RPMI7951 (cell line): ENCODE measurements at regions not wholly inside any gene's neighbourhood (a gene's known extent, or its start where the extent isn't known, plus 50 kb on each side); places are given as distances from the start of the nearest gene placed in this dataset.

Experiments used
- DNase-seq: peaks from one replicate; pipeline ENCODE4 v3.0.0-alpha.2; 2012; ENCODE audit warnings: low read depth

DNA sequence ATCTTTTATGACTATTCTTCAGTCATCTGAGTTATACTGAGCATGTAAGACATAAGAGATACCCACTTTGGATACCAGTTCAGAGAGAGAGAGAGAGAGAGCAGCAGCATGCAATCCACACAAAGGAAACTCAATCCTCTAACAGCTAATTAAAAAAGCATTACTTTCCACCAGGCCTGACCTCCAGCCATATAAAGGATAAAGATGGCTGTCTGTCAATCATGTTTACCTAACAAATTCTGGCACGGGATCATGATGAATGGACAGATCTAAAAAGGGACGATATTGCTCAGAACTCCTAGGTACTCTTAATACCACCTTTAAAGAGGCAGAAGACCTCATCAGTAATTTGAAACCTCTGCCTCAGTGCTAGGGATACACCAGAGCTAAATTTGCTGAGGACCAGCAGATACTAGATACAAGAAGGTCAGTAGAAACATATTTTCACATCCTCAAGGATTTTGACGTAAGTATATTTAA is 159.2 kb downstream of the RPS12 start:
- DNase-seq = no peak

DNA sequence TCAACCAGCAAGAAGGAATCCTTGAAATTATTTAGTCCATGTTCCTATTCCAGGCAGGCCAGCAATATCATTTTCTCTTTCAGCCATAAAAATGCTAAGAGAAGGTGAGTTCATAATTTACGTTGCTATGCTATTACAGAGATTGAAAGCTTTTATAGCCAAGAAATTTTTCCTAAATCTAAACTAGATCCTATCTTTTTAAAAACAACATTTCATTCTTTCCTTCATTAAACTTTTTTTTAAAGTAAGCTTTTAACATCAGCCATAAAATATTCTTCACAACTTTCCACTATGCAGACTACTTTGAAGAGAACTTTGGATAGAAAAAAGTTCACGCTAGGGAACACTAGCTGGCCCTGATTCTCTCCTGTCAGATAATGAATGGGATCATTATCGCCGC is 159.8 kb downstream of the RPS12 start:
- no peak for DNase-seq

DNA sequence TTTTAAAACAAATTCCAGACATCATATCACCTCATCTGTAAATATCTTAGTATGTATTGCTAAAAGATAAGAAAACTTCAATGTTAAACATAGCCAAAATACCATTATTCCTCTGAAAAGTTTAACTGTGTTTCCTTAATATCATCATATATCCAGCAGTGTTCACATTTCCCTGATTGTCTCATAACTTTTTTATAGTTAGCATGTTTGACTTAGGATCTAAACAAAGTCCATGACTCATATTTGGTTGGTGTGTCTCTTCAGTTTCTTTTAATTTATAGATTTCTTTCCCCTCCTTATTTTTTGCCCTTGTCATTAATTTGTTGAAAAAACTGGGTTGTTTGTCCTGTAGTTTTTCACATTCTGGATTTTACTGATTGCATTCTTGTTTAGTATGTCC is 163.0 kb downstream of the RPS12 start:
- DNase-seq = no peak

DNA sequence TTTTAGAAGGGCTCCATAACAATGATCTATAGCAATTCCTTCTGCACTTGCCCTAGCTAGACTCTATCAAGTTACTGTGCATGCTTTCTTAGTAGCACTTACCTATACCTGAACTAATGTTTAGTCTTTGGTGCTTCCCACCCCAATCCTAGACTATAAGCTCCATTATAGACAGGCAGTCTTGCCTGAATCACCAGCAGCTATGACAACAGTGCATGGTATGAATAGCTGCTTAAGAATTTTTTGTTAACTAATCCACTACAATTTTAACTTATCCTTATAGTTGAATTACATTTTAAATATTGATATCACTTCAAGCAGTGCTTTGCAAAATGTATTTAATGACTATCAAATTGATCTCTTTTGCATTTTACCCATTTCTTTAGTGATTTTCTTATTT is 164.3 kb downstream of the RPS12 start:
- no peak for DNase-seq

DNA sequence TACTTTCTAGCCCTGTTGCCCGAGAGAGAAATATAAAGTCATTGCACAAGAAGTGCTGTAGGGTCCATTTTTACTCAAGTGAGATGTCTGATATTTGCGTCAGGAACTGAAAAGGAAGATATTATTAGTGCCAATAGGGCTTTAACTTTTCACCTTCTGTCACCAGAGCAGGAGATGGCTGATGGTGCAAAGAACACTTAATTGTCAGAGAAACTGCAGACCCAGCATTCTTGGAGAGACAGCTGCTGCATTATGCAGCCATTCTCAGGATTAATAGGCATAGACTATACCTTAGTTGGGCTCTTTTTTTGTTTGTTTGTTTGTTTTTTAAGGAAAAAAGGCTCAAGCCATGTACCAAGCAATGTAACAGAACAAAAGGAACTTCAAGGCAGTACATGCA is 179.4 kb downstream of the RPS12 start:
- no peak for DNase-seq

DNA sequence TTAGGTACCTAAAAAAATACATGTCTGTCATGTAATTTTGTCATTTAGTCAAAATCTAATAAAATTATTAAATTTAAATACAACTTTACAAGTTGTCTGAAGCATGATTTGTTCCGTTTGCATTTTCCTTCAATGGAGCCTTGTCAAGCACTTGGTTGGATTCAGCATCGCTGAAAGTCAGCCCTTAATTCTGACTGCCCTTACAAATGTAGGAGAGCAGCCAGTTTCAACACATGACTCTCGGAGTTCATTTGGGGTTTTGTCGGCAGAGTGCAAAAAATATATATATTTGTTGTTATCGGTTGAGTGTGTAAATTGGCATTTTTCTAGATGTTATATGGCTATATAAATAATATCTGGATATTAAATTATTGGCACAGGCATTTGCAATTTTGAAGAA is 180.6 kb downstream of the RPS12 start:
- no peak for DNase-seq

DNA sequence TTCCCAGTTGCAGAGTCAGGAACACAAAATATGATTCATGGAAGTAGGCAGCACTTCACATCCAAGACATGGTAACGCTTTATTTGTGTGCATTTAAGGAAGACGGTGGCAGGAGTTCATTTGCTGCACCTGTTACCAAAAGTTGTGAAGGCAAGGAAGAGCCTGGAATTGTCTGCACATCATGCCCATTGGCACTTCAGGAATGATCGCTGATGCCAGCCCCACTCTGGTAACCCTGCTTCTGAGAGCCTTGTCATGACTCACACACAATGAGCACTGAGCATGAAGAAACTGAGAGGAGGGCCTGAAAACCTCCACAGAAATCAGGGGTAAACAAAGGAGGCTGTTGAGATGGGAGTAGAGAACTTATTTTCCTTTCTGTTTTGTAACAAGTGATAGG is 181.1 kb downstream of the RPS12 start:
- DNase-seq = no peak

DNA sequence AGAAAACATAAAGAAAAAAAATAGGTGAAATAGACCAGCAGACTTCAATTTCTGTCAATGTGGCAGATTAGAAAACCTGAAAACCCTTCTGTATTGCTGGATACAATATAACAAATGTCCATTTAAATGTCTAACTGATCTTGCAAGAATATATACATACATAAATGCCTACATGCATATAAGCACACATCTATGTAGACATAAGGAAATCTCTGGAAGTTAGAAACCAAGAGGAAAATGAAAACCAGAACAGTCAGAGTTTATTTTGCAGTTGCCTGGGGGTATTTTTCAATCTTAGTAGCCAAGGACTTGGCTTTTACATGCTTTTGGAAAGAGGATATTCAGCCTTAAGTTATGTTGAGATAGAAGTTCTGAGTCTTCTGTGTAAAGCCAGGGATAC is 184.0 kb downstream of the RPS12 start:
- DNase-seq = no peak

DNA sequence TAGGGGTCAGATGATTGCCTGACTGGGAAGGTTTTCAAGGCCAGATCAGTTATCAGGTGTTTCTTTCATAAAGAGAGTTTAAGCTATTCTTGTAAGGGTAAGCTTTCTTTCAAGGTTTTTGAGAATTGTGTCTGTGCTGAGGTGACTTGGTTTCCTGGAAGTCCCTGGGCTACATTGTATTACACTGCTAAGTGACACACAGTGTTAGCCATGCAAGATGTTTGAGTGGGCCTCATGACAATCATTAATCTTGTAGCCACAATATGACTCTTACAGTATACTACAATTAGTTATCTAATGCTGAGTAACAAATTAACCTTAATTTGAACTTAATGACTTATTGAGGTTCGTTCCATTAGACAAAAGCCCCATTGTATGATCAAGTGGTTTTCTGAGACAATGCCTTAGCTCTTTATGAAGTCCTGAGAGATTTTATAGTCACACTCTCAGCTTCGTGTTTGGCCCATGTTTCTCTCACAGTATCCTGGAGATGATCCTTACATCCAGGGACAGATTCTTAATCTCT is 186.7 kb downstream of the RPS12 start:
- DNase-seq = no peak

DNA sequence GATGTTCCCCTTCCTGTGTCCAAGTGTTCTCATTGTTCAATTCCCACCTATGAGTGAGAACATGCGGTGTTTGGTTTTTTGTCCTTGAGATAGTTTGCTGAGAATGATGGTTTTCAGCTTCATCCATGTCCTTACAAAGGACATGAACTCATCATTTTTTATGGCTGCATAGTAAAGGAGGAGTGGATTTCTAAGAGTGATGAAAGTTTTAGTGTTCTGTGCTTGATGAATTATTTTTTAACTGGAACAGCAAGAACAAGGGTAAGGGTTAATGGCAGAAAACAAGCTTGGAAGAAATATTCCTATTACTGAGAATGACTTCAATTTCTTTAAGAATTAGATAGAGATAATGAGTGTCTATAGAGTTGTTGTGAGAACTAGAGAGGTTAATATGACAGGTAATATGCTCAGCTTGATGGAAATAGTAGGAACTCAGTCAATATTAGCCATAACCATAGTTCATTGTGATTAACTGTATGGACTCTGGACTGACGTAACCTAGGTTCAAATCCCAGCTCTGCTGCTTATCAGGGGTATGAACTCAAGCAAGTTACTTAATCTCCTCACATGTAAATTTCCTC is 190.0 kb downstream of the RPS12 start:
- no peak for DNase-seq

DNA sequence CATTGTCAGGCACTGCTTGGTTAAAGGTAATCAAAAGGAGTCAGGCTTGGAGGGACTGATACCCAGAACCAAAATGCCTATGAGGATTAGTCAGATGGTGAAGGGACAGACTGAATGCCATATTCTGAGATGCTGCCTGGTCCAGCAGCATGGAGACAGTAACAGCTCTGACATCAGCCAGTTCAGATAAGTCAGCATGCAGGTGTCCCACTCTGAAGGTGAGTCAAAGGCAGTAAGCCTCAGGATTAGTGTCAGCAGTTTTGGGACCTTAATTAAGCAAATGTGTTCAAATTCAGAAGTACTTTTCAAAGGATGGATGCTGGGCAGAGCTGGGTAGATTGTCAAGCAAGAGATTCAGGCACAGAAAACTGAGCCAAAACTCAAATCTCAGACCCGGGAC is 198.4 kb downstream of the RPS12 start:
- no peak for DNase-seq

DNA sequence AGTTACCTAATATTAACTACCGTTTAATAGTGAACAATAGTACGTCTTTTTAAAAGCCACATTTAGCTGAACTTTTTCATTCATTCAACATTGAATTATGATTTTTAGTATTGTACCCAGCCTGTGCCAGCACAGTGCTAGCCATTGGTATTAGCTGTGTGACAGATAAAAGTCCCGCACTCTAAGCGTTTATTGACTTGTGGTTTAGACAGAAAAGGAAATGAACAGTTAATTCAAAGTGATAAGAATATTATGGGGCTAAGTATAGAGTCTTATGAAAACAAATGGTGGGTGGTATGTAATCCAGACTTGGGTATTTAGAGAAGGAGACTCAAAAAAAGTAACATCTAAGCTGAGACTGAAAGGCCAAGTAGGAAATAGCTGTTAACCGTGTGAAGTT is 202.3 kb downstream of the RPS12 start:
- no peak for DNase-seq

DNA sequence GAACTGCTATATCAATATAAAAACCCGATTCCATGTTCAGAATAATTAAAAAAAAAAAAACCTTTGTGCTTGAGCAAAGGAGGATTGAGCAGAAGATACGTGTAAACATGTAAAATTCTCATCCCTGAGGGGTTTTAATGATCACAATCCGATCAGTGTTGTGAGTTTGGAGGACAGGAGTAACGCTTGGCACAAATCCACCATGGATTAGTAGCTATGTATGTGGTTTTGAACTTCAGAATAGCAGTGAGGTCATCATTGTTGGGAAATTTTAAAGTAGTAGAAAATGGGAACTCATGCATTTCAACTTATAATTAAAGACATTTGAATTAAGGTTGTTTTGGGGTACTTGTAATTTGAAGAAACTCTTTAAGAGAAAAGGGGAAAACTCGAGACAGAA is 203.2 kb downstream of the RPS12 start:
- no peak for DNase-seq

DNA sequence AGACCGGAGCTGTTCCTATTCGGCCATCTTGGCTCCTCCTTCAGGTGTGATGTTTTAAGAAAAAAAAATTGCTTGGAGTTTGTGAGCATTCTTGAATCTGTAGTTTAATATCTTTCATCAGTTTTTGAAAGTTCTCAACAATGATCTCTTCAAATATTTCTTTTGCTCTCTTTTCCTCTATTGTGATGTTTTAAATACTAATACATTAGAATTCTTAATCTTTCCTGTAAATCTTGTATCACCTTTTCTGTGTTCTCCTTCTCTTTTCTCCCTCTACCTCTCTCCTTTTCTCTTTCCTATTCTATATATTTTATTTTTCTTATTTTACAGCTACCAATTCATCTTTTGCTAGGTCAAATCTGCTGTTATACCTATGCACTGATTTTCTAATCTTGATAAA is 212.3 kb downstream of the RPS12 start:
- no peak for DNase-seq

DNA sequence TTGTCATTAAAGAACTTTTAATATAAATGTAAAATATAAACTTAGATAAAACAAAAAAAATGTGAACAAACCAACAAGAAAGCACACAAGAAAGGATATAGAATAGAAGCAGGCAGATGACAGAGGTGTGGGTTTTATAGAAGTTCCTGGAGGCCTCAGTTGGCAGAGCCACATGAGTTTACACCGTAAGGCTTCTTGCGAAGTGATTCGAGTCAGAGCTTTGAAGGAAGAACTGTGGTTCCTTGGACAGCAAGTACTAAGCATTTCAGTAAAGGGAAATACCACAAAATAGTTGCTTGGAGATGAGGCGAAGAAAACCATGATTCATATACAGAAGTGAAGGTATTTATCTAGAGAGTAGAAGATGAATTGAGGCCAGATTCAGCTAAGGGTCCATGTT is 207.9 kb upstream of the EYA4 start:
- DNase-seq = no peak

DNA sequence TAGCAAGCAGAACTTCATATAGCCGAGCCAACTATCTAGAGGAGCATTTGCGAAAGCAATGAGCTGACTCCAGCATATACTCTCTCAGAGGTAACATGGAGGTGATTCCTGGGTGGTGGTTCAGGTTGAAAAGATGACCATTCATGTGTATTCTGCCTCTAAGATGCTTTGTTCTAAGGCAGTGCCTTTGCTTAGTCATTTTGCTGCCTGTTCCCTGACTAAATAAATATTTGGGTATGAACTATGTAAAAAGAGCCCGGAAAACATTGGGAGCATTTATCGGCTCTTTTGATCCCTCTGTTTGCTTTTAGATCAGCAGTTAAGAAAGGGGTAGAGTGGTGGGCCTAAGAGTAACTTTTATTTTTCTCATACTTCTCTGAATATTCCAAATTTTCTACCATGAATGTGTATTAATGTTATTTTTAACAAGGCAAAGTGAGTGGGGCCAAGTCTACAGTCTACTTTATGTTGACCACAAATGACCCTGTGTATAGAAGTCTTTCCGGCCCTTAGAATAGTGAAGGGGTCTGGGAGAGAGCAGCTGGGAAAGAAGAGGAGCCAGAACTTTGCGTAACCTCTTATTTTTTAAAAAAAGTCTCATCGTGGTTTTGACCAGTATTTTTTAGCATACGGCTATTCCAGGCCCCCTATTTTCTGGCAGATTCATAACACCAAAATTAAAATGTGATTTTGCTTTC is 206.5 kb upstream of the EYA4 start:
- no peak for DNase-seq

DNA sequence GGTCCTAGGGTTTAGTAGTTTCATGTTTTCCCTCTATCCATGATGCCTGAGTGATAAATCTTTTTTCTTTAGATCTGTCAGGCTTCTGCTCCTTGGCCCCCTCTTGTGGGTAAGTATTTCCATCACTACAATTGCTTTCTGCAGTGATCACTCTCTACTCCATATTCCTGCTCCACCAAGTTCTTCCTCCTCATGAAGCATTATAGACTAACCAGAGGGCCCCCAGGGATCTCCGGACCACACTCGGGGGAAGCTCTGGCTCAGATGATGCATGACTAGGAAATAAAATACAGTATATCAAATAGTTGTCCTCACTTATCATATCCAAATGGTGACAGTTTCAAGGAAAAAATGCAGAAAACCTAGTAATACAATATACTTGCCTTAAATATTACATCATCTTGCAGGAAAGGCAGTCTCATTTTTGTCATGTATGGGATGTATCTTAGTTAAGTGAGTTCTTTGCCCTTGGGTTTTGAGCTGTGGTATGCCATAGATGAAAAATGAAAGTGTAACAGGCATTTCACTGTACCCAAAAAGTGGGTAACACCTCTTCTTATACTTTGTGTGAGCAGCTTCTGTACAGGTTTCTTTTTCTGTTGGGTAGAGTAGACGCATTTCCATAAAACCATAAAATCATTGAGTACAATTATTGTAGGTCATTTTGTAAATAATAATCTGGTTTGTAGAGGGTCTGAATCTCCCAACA is 200.9 kb upstream of the EYA4 start:
- no peak for DNase-seq

DNA sequence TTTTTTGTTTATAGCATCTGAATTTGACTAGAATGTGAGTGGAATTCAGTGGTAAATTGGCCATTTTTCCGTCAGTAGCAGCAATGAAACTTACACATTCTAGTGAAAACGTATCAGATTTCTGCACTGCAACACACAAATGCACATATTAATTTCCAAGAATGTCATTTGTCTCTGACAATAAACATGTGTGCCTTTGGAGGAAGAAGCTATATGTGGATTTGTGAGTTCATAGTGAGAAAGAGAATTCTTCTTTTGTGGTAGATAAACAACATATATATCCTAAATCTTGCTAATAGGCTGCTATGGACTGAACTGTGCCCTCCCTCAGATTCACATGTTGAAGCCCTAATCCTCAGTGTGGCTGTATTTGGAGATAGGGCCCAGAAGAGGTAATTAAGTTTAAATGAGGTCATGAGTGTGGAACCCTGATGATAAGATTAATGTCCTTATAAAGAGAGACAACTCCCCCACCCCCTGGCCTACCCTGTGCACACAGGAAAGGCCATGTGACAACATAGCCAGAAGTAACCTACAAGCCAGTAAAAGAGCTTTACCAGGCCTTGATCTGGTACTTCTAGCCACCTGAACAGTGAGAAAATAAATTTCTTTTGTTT is 200.2 kb upstream of the EYA4 start:
- DNase-seq = no peak

DNA sequence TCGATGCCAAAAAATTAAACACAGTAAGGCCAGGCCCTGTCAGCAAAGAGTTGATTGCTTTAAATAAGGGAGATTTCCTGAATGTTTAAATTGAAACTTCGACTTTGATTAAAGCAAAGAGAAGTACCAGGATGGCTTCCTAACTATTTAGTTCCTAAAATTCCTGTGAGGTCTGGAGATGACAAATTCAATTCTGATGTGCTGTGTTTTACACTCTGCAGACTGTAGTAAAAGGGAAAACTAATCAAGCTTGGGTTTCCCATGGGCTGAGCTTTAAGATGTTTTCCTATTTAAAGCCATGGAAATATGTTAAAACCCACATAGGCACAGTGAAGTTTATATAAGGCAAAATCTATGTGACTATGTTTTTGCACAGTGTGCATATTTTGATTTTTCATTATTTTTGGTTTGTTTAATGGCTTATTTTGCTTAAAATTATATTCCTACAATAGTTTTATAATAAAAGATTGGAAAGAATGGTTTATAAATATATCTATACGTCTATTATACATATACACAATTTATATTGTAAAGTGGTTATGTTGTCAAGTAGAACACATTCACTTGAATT is 198.5 kb upstream of the EYA4 start:
- DNase-seq = no peak

DNA sequence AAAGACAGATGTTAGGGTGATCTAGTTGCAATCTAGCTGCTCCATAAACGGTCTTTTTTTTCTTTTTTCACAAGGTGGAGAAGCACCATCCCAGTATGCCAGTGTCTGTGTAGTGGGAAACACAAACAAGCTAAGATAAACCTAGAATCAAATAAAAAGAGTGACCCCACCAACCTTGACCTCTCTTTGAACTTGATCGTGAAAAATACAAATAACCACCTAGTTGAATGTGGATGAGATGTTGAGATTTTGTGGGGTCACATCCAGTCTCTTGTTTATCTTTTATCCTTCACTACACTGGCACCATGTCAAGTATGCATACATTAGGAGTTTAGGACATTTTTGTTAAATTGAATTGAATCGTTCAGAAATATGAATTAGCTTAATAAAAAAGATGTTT is 194.6 kb upstream of the EYA4 start:
- DNase-seq = no peak

DNA sequence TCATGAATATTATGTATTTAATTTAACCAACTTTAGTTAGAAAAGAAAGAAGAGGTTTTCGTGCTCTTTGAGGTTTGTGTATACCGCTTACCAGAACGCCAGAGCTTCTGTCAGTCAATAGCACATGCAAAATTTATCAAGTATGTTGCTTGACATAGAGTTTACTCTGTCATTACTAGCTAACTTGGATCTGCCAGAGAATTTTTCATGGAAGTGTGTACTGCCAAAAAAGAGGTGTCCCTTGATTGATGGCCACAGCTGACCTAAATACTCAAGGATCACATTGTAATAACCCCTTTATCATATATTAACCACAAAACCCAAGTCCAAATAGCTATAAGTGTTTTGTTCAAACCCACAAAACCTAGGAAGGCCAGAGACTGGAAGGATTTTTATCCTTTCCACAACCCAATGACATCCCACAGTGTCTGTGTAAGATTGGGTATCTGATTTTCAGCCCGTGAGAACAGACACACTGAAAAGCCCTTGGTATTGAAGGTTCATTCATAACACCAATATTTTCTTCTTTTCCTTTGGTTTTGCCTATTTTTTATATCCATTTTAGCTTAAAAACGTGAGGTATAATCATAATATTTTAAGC is 194.0 kb upstream of the EYA4 start:
- DNase-seq = no peak

DNA sequence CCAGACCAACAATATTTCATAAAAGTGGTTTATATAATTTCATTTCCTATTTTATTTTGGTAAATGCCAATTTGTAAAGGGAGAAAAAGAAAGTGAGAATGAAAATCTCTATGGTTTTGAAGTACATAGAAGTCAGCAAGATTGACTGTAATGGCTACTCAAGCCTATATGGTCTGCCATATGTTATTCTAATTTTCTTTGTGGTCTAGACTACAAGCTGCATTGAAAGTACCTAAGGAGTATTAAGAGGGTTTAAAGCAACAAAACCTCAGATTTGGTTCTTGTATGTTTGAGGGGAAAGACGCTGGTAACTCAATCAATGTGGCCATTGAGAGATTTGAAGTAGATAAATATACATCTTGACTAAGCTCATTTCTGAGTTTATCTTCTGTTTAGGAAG is 193.5 kb upstream of the EYA4 start:
- DNase-seq = no peak
